Stimulated activated CD8-positive, alpha-beta memory T cell treated with anti-CD3 and anti-CD28 coated beads, Interleukin-12 subunit alpha, Interleukin-12 subunit beta, amount 100 ng/mL, for 24 hours (primary cell): ENCODE measurements at regions not wholly inside any gene's neighbourhood (a gene's known extent, or its start where the extent isn't known, plus 50 kb on each side); places are given as distances from the start of the nearest gene placed in this dataset.

ENCODE experiments used
- DNase-seq: peaks from one replicate; pipeline ENCODE4 v3.0.0-alpha.2; 2020; ENCODE audit errors: extremely low read depth

DNA sequence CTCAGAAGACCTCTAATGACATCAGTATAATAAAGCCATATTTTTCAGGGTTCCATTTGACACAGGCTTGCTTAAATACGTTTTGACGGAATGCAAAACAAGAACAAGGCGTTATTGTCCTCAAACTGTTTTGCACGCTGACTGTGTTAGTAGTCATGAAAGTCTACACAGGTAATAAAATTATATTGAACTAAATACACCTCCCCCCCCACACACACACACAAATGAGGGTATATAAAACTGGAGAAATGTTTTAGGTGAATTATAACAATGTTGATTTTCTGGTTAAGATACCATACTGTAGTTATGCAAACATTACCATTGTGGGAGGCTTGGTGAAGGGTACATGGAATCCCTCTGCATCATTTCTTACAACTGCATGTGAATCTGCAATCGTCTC is 257.1 kb upstream of the ARRDC4 start:
- DNase-seq: no peak

DNA sequence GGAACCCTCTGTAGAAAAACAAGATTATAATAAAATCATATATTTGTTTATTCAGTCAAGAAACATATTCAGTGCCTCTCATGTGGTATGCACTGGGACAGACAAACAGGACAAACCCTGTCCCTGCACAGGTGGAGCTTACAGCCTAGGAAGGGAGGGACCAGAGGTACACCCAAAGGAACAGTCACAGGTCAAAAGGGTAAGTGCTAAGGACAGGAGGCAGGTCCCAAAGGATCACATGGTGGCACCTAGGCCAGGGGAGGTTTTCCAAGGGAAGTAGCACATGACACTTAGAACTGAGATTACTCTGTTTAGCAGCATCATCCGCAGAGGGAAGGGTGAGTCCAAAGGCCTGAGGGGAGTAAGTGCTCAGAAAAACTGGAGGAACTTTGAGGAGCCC is 254.4 kb upstream of the ARRDC4 start:
- no peak for DNase-seq

DNA sequence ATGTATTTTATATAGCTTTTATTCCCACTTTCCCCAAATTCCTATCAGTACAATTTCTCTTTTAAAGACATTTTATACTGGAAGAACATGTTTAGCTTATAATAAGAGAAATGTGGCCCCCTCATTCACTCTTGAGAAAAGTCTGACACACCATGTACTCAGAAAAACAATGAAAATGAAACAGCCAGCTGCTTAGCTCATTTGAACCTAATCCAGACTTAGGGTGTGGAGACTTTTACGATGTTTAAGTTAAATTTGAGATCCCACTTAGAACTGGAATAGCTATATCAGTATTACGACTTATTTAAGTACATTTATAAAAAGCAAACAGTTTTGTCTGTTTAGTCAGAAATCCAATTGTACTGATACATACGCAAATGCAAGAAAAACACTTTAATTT is 252.3 kb upstream of the ARRDC4 start:
- no peak for DNase-seq

DNA sequence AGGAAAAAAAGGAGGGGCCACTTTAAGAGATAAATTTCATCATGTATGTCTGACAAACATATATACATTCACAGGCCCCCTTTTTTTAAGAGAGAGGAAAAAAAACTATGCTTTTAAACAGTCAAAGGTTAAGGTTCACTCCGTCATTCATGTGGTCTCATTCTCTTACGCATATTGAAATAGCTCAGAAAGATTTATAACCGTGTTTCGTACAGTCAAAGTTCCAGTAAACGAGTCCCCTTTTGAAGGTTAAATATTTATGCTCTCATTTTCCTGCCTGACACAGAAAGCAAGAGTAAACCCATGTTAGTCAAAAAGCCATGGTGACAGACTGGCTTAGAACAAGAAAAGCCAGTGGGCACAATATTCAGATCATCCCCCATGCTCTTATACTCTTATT is 248.0 kb upstream of the ARRDC4 start:
- no peak for DNase-seq

DNA sequence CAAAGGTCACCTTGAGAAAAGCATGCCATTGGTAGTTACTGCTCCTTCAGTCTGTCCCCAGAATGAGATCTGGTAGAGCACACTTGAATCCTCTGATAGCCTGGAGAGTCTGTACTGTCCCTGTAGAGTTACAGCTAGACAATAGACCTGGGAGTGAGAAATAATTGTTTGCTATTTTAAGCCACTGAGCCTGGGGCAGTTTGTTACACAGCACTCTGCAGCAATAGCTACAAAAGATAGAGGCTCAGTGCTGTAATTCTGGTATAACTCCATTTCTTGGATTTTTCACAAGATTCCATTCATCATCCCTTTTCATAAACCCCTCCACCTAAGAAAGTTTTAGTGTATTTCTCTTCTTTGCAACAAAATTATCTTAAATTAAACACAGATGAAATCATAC is 242.7 kb upstream of the ARRDC4 start:
- DNase-seq: no peak

DNA sequence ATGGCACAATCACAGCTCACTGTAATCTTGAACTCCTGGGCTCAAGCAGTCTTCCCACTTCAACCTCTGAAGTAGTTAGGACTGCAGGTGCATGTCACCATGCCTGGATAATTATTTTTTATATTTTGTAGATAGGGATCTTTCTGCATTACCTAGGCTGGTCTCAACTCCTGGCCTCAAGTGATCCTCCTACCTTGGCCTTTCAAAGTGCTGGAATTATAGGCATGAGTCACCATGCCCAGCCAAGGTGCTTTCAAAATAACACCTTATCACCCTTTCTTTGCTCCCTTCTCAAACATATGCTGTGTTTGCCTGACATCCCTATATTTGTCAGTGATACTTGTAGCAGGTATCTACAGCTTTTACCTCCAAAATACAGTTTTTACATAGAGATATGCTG is 242.0 kb upstream of the ARRDC4 start:
- no peak for DNase-seq

DNA sequence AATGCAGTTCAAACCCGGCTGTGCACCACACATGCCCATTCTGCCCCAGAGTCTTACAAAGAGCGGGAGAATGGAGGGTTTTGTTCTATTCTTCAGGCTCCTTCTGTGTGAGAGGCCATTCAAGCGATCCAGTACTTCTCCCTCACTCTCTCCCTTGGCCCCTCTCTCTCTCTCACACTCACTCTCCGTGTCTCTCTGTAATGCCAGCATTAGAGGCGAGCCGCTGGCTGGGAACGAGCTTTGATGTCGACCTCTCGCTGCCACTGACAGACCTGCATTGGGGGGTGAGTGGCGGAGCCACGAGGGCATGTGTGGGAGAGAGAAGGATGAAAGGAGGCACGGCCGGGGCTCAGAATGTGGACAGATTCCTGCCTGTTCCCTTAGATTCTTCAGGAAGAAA is 231.7 kb upstream of the ARRDC4 start:
- no peak for DNase-seq

DNA sequence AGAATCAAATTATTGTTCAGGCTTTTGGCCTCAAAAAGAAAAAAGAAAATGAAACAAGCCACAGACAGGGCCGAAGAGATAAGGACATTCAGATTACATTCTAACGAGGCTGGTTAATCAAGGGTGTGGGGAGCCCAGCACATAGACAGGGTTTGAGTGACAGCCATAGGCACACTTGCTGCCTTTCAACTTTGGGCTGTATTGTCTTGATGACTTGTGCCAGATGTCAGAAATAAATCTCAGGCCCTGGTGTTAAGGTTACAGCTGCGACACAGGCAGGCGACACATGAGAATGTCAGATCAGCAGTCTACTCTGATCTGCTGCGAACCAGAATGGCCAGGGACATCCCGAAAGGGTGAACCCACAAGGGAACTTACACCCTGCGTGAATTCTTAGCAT is 231.2 kb upstream of the ARRDC4 start:
- DNase-seq: no peak

DNA sequence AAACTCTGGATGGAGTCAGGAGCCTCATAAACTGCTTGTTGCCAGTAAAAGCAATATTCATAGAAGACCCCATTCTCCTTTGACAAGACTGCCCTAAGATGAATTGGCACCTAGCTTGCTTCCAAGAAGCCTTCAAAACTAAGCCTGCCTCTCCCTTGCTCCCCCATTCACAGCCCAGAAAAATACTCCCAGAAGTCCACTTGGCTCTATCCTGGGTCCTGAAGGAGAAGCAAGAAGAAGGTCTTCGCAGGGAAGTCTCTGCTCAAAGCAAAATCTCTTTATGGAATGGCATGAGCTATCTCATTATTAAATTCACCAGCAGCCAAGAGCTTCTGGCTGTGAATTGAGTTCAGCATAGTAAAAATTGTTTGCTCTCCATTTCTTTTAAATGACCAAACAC is 230.2 kb upstream of the ARRDC4 start:
- no peak for DNase-seq

DNA sequence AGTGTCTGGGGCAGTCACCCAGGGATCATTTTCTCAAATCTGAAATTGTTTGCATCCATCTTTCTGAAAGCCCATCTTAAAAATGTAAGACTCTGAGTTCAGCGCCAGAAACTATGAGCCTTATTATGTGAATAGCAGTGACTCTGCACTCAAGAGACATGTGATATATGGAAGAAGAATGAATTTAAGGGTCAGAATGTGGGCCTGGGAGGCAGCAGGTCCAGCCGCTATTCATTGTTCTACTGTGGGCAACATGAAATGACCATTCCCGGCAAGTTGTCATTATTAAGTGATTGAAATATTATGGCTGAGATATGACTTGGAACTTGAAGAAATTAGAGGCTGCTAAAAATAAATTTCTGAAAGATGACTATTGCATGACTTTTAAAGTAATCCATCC is 228.6 kb upstream of the ARRDC4 start:
- no peak for DNase-seq

DNA sequence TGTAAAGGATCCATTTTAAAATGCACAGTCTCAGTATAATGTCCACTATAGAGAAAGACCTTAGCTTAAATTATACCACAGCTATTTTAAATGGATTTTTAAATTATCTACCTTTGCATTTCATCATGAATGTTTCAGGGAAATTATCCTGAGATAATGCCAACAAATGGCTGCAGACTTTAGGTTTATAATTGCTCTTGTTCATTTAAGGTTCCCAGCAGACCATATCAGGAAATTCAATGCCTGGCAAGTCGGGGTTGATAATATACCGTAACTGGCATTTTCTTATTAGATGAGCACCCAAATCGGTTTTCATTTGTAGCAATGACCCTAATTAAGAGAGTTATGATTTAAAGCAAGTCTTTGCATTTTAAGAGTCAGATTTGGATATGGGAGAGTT is 227.1 kb upstream of the ARRDC4 start:
- DNase-seq: no peak

DNA sequence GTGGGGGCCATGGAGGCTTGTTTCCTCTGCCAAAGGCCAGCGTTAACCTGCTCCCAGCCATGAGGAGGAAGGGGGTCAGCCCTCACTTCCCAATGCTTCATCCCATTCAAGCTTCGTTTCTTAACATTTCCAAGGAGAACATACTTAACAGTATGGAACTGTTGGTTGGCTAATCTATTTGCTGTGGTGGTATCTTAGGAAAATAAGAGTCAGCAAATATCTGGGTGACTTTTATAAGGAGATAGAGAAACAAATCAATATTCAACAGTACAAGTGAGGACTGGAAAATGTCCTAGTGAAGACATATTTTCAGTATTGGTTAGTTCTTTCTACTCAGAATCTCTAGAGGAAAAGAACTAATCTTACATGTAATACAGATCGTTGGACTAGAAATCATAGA is 223.8 kb upstream of the ARRDC4 start:
- no peak for DNase-seq

DNA sequence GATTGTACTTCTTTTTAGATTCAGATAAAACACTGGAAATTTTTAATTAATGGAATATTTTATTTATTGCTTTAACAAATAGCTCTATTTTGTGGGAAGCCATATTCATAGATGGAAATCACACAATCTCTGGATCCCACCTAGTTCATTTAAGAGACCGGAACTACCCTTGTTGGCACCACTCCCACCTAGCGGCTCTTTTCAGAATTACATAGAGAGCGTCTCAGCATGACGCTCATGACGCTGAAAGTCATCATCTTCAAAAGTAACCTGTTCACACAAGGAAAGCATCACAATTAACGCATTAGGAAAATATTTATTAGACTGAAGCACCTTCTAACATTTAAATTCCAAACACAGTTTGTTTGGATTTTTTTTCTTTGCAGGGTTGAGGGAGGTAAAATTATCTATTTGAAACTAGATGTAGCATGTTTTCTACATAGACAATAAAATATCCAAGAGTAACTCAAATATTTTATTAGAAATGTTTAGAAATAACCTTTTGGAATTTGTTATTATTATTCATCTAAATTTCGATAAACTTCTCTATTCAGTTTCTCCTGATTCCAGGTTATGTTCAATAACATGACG is 214.9 kb upstream of the ARRDC4 start:
- DNase-seq: no peak

DNA sequence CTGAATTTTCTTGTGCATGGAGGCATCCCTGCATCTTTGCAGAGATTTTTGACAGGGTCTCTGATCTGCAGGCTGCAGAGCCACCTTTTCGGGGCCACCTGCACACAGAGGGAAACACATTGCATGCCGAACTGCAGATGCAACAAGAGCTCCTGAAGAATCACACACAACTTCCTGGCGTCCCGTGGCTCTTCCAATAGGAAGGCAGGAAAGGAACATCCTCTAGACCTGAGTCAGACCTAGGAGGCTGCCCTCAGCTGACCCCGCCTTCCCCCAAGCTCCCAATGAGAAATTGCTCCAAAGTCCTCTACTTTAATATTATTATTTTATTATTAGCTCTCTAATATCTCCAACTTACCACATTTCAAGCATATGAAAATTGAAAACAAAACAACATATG is 213.2 kb upstream of the ARRDC4 start:
- DNase-seq: no peak

DNA sequence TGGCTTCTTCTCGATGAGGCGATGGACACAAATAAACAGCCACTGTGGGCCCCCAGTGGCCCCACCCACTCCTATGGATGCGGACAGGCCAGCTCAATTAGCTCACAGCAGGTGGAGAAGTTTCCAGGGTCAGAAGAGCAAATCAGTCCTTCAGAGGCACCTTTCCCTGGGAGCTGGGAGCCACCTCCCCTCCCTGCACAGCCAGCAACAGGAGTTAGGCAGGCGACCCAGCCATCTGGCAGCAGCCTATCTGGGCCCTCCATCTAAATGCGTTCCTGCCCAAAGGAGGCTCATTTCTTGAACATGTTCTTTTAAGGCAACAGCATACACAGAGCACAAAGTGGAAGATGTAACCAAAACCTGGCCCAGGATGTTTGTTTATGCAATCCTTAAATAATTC is 211.9 kb upstream of the ARRDC4 start:
- no peak for DNase-seq

DNA sequence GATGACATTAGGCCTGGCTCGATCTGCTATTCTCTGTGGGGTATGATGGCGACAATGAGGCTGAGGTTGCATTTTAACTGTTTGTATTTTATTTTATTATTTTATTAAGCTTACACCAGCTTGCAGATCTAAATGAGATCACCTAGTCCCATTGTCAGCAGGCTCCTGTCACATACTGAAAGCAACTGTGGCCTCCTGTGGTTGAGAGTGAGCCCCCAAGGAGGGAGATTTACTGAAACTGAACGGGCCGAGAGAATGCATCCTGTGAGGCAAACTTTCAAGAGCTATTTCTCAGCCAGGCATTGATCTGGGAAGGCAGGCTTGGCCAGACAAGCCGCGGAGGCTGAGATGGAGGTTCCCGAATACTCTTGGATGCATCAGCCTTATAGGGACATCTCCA is 210.4 kb upstream of the ARRDC4 start:
- no peak for DNase-seq

DNA sequence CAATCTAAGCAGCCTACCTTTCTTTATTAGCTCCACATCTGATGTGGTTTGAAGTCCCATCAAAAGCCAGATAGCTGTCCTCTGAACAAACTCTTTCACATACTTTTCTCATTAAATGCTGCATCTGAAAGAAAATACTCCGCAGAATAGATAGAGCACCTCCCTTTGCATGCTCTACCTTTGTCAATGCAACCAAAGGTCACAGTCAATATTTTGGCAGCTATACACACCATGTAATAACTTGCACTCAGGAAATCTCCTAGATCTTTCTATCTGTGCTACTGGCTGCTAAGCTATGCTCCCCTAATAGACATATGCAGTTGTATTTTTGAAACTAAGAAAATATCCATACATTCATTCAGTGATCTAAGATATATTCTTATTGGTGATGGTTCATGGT is 204.8 kb upstream of the ARRDC4 start:
- DNase-seq: no peak

DNA sequence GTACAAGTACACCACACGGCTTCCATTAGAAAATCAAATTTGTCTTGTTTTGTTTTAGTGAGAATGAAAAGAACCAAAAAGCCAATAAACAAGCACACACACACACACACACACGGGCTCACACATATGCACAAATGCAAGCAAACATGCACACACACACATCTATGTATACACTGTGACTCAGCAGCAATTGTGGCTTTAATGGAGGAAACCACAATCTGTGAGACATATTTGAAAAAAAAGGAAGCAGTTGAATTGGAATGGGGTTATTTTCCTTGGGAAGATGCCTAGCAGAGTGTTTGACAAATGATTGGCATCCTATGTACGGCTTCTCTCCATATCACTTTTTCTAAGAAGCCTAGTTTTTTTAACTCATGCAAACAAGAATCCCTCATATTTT is 201.1 kb upstream of the ARRDC4 start:
- DNase-seq: no peak

DNA sequence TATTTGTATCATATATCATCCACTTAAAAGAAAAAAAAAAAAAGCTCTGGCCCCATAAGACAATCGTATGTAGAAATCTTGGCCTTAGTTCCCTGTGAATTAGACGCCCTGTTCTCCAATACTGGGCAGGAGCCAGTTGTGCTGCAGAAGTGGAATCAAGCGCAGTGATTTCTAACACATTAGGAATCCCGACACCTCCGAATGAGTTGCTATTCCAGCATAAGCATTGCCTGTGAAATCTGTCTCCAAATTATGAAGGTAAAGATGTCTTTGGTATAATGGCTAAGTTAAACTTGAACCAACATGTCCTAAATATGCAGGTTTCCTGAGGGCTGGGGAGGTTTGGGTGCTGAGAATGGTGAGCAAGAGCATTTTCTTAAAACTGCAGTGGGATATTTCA is 199.4 kb upstream of the ARRDC4 start:
- DNase-seq: no peak

DNA sequence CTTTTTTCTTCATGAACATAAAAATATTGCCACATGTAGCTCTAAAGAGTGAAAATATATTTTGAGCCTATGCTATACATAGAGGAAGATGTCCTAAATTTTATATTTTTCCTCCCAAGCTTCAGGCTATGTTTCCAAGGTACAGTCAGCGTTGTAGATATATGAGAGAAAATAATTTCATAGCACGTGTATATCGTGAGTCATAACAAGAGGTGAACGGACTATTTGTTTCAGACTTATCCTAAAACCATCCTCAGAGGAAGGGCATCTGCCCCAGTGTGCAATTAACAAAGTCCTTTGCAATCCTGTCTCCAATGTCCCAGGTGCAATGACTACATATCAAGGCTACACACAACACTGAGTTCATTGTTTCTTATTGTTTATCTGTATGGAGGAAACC is 177.3 kb upstream of the ARRDC4 start:
- no peak for DNase-seq

DNA sequence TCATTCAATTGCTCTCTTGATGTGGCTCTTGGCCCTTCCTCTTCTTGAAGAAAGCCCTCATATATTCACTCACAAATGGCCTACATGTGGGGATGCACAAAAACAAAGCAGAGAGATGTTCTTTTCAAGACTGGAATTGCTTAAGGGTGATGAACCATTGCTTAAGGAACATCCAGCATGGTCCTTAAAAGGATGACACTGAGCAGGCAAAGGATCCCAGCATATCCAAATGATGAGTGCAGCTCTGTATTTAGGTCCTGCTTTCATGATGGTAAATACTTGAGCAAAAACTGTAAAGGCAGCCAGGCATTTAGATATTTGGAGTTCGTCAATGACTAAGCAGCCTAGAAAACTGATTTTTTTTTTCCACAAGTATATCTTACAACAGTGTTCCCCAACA is 173.8 kb upstream of the ARRDC4 start:
- DNase-seq: no peak

DNA sequence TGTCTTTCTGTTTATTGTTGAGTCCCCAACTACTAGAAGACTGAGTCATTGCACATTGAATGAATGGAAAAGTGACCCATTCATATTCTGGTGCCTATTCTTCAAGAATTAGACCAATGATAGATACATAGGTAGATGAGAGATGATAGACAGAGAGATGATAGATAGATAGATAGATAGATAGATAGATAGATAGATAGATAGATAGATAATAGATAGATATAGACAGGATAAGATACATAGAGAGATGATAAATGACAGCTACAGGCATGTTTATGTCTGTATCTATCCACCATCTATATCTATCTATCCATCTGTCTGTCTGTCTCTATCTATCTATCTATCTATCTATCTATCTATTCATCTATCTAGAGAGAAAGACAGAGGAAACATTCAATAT is 170.3 kb upstream of the ARRDC4 start:
- DNase-seq: no peak

DNA sequence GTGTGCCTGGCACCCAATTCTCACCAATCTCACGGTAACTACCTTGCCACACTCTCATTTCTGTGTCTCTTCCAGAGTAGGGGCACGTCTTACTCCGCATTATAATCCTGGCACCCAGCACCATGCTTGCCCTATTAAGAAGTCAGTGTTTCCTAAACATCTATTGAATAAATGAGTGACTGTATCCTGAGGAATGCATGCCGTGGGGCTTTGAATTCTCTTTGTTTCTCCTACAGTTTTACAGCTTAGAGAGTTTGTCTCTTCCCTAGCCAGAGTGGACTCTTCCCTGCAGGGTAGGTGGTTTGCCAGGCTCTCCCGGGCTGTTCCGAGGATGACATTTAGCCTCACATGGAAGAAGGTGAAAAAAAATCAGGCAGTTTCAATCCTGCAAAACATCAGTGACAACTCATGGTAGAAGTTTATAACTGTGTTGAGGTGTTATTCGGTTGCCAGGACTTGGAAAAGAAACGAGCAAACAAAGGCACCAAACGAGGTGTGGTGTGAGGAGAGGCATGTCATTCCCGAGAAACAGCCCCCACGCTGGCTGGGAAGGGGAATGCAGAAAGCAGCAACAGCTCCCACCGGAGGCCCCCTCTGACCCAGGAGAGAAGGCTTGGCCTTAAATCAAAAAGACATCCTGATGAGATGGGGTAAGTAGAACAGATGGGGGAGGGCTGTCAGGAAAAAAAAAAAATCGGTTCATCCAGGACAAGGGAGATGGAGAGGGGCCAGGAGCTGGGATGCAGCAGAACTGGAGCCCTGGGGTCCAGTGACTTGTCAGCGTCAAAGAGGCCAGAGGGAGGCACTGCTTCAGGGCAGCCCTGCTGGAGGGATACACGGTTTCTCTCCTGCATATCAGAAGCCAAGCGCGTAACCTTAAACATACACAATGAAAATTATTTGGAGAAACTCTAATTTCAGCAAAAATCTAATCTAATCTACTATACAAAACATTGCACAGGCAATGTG is 168.4 kb upstream of the ARRDC4 start:
- DNase-seq: no peak

DNA sequence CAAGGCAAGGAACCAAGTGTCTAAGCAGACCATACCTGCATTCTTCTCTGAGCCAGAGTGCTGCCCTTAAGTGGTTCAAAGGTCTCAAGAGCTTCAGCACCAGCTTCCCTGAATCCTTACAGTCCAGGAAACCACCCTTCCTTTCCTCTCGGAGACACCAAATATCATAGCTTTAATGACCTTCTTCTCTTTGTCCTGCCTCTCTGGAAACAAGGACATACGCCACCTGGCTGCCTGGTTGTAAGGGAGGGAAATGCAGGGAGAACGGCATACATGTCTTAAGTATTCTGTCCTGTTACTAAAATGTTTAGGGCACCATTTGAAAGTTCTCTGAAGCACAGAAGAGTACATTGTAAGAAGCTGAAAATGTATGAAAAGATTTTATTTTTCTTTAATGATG is 155.6 kb upstream of the ARRDC4 start:
- no peak for DNase-seq
